ENCODE measurements at regions not wholly inside any gene's neighbourhood (a gene's known extent, or its start where the extent isn't known, plus 50 kb on each side); places are given as distances from the start of the nearest gene placed in this dataset.

DNA sequence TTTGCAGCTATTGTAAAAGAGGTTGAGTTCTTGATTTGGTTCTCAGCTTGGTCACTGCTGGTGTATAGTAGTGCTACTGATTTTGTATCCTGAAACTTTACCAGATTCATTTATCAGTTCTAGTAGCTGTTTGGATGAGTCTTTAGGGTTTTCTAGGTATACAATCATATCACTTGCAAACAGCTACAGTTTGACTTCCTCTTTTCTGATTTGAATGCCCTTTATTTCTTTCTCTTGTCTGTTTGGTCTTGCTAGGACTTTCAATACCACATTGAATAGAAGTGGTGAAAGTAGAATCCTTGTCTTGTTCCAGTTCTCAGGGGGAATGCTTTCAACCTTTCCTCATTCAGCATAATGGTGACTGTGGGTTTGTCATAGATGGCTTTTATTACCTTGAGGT lies 210.5 kb upstream of the DPP10 start:
- TF ChIP-seq, protein P1, sequence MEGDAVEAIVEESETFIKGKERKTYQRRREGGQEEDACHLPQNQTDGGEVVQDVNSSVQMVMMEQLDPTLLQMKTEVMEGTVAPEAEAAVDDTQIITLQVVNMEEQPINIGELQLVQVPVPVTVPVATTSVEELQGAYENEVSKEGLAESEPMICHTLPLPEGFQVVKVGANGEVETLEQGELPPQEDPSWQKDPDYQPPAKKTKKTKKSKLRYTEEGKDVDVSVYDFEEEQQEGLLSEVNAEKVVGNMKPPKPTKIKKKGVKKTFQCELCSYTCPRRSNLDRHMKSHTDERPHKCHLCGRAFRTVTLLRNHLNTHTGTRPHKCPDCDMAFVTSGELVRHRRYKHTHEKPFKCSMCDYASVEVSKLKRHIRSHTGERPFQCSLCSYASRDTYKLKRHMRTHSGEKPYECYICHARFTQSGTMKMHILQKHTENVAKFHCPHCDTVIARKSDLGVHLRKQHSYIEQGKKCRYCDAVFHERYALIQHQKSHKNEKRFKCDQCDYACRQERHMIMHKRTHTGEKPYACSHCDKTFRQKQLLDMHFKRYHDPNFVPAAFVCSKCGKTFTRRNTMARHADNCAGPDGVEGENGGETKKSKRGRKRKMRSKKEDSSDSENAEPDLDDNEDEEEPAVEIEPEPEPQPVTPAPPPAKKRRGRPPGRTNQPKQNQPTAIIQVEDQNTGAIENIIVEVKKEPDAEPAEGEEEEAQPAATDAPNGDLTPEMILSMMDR (IDR thresholded peaks at IDR 0.05) = no peak
- Histone ChIP-seq H3K9me3 (no peaks in the 10 kb centered on the region), H3K4me1 (ENCODE audit: low read depth) (no peaks in the 10 kb centered on the region), H3K36me3 (ENCODE audit: low read depth) (no peaks in the 10 kb centered on the region), H3K4me3 (no peak overlapping the region)
- intact Hi-C loops (cut with DNase I, micrococcal nuclease) = no loop called here
- ATAC-seq (no peak), DNase-seq (no peak)

DNA sequence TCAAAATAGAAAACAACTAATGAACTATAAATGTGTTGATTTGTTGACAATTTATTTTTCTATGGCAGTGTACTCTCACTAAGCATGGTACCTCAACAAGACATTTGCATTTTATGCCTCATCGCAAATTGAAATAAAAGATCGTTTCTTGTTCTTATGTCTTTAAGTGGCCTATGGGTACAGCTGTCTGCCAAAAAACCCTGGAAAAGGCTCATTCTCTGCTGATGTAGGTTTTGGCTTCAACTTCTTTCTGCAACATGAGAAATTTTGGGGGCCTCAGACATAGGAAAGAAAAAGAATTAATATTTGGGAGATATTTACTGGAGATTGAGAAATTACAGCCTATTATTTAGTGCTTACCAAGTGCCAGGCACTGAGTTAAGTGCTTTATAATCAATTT lies 205.1 kb upstream of the DPP10 start:
- Histone ChIP-seq H3K36me3 (ENCODE audit: low read depth) (no peaks in the 10 kb centered on the region), H3K4me1 (ENCODE audit: low read depth) (no peaks in the 10 kb centered on the region), H3K4me3 (no peak overlapping the region), H3K9me3 (no peaks in the 10 kb centered on the region)
- intact Hi-C loops (cut with DNase I, micrococcal nuclease) = no loop called here
- TF ChIP-seq, protein P1 (IDR thresholded peaks at IDR 0.05) = no peak
- no peak for DNase-seq
- no peak for ATAC-seq

DNA sequence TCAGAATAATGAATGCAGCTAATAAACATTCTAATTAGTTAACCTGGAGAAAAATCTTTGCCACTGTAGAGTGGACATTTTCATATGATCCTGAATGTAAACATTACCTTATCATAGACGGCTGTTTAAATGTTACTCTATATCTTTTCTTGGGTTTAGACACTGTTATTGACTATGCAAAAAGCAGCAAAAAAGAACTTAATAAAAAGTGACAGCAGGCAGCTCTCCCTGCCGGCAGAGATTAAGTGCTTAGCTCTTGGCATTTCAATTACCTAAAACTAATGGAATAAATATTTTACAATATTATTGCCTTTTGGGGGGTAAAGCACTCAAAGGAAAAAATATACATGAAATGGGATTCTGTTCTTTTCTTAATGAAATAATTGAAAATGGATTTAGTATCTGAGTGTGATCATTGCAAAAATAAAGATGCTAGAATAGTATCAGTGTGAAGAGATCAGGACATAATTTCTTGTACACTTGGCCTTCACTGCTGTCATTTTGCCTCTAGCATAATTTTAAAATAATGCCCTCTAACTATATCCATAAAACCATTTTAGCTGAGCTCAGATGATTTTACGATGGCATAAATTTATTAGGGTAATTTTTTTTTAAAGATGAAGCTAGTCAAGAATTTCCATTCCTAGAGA lies 203.4 kb upstream of the DPP10 start:
- intact Hi-C loops (cut with DNase I, micrococcal nuclease) = no loop called here
- ATAC-seq = no peak
- no peak overlapping the region for H3K4me3 ChIP-seq
- no peaks in the 10 kb centered on the region for H3K36me3 ChIP-seq (ENCODE audit: low read depth)
- H3K4me1 ChIP-seq (ENCODE audit: low read depth) = no peaks in the 10 kb centered on the region
- TF ChIP-seq, protein P1 (IDR thresholded peaks at IDR 0.05) = no peak
- H3K9me3 ChIP-seq = no peaks in the 10 kb centered on the region
- DNase-seq = no peak

DNA sequence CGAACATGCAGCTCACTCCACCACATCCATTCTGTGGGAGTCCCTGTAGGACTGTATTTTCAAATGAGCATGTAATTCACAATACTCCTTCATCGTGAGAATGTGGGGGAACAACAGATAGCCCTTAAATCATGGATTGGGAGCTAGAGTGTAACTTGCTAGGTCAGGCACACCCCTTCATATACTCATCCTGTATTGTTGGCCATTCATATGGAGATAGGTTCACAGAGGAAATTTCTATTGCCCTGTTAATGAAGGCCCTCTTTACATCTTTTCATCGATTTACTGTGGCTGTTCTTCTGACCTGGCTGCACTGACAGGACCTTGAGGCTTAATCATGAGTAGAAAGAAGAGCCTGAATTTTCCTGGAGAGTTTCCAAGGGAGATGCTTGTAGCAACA lies 193.8 kb upstream of the DPP10 start:
- intact Hi-C loops (cut with DNase I, micrococcal nuclease) = no loop called here
- no peaks in the 10 kb centered on the region for H3K36me3 ChIP-seq (ENCODE audit: low read depth)
- TF ChIP-seq, protein P1 (IDR thresholded peaks at IDR 0.05) = no peak
- DNase-seq (no peak), ATAC-seq (no peak)
- no peaks in the 10 kb centered on the region for H3K4me1 ChIP-seq (ENCODE audit: low read depth)
- no peaks in the 10 kb centered on the region for H3K9me3 ChIP-seq
- H3K4me3 ChIP-seq = no peak overlapping the region

DNA sequence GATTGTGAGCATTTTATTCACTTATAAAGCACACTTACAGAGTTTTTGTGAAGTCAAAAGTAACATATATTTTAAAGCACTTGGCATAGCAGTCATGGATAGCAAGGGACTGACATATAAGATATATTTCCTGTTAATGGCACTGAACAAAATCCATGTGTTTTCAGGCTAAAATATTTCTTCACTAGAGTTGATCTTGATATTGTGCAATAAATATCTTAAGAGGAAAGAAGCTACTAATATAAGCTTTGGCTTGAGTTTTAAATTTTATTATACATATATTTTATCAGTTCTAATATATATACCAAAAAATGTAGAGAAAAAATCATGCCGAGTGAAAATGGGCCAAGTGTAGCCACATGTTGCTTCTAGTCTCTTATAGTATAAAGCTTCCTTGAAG lies 189.7 kb upstream of the DPP10 start:
- Histone ChIP-seq H3K9me3 (no peaks in the 10 kb centered on the region), H3K4me1 (ENCODE audit: low read depth) (no peaks in the 10 kb centered on the region), H3K36me3 (ENCODE audit: low read depth) (no peaks in the 10 kb centered on the region), H3K4me3 (no peak overlapping the region)
- TF ChIP-seq, protein P1 (IDR thresholded peaks at IDR 0.05) = no peak
- intact Hi-C loops (cut with DNase I, micrococcal nuclease) = no loop called here
- DNase-seq (no peak), ATAC-seq (no peak)

DNA sequence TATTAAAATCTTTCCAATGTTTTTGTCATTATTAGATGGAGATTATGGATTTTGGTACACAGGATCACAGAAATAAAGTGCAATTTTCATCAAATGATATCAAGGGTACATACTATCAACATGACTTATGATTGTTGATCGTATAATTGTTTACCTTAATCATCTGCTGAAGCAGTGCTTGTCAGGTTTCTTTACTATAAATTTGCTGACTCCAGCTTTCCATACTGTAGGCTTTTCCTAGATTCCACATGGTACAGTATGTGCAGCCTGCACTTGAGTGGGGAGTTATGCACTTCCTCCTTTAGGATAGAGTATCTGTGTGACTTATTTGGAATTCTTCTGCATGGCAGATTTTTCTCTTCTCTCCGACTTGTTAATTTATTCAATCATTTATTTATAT lies 187.6 kb upstream of the DPP10 start:
- intact Hi-C loops (cut with DNase I, micrococcal nuclease) = no loop called here
- ATAC-seq (no peak), DNase-seq (no peak)
- Histone ChIP-seq H3K36me3 (ENCODE audit: low read depth) (no peaks in the 10 kb centered on the region), H3K4me1 (ENCODE audit: low read depth) (no peaks in the 10 kb centered on the region), H3K9me3 (no peaks in the 10 kb centered on the region), H3K4me3 (no peak overlapping the region)
- TF ChIP-seq, protein P1 (IDR thresholded peaks at IDR 0.05) = no peak
